ENCODE measurements at regions not wholly inside any gene's neighbourhood (a gene's known extent, or its start where the extent isn't known, plus 50 kb on each side); places are given as distances from the start of the nearest gene placed in this dataset.

DNA sequence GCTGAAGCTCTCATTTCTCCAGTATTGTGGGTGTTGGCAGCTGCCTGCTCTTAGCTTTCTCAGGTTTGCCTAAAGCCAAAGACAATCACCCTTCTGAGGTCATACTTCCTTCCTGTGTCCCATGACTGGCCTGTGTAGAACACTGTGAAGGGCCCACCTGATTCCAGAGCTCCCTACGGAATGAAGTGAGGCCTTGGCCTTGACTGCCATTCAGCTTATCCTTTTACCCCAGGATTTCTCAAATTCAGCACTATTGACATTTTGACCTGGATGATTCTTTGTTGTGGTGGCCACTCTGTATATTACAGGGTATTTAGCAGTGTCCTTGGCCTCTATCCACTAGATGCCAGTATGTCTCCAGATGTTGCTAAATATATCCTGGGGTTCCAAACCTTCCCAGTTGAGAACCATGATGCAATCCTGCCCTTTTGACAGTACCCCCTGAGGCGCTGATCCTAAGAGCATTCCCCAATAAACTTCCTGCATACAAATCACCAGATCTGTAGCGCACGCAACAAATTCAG is 112.3 kb upstream of the KRR1 start (continued):
- peak; percentile 81 for TF ChIP-seq ZMYM4 (CRISPR knock-in tag; IDR thresholded peaks at IDR 0.05)
- TF ChIP-seq NR2F6 (IDR thresholded peaks at IDR 0.05), result peak; percentile 92
- TF ChIP-seq NR2F6 (CRISPR knock-in tag; IDR thresholded peaks at IDR 0.05), result peak; percentile 86
- peak; percentile 74; the same call in 1 of the 2 replicates for TF ChIP-seq ETV5 (CRISPR knock-in tag; IDR thresholded peaks at IDR 0.05; ENCODE audit: borderline replicate concordance)
- TF ChIP-seq ZNF335 (CRISPR knock-in tag; IDR thresholded peaks at IDR 0.05), result 0 out of 2 replicates have a peak, but pooled peaks have one; percentile 36
- TF ChIP-seq PHF8 (CRISPR knock-in tag; IDR thresholded peaks at IDR 0.05), result 0 out of 2 replicates have a peak, but pooled peaks have one; percentile 21
- TF ChIP-seq FOSL2 (CRISPR knock-in tag; IDR thresholded peaks at IDR 0.05), result peak; percentile 74
- TF ChIP-seq PAX8 (CRISPR knock-in tag; IDR thresholded peaks at IDR 0.05; ENCODE audit: borderline replicate concordance), result no peak
- TF ChIP-seq NR2F2 (IDR thresholded peaks at IDR 0.05; ENCODE audit: borderline replicate concordance, low read depth), result peak; percentile 83
- TF ChIP-seq MEF2D (CRISPR knock-in tag; IDR thresholded peaks at IDR 0.05), result peak; percentile 96
- TF ChIP-seq FOXO1 (CRISPR knock-in tag; IDR thresholded peaks at IDR 0.05), result peak; percentile 78
- peak; percentile 78 for TF ChIP-seq FOXA3 (CRISPR knock-in tag; IDR thresholded peaks at IDR 0.05)
- peak; percentile 91 for TF ChIP-seq RARA (CRISPR knock-in tag; IDR thresholded peaks at IDR 0.05)
- TF ChIP-seq, protein P1, sequence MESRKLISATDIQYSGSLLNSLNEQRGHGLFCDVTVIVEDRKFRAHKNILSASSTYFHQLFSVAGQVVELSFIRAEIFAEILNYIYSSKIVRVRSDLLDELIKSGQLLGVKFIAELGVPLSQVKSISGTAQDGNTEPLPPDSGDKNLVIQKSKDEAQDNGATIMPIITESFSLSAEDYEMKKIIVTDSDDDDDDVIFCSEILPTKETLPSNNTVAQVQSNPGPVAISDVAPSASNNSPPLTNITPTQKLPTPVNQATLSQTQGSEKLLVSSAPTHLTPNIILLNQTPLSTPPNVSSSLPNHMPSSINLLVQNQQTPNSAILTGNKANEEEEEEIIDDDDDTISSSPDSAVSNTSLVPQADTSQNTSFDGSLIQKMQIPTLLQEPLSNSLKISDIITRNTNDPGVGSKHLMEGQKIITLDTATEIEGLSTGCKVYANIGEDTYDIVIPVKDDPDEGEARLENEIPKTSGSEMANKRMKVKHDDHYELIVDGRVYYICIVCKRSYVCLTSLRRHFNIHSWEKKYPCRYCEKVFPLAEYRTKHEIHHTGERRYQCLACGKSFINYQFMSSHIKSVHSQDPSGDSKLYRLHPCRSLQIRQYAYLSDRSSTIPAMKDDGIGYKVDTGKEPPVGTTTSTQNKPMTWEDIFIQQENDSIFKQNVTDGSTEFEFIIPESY (CRISPR knock-in tag; IDR thresholded peaks at IDR 0.05), result 0 out of 2 replicates have a peak, but pooled peaks have one; percentile 18
- TF ChIP-seq BCL6 (CRISPR knock-in tag; IDR thresholded peaks at IDR 0.05), result peak; percentile 83
- peak; percentile 95 for TF ChIP-seq STAG1 (CRISPR knock-in tag; IDR thresholded peaks at IDR 0.05)
- 0 out of 2 replicates have a peak, but pooled peaks have one; percentile 54 for TF ChIP-seq ZNF34 (CRISPR knock-in tag; IDR thresholded peaks at IDR 0.05; ENCODE audit: borderline replicate concordance)
- TF ChIP-seq, protein P2, sequence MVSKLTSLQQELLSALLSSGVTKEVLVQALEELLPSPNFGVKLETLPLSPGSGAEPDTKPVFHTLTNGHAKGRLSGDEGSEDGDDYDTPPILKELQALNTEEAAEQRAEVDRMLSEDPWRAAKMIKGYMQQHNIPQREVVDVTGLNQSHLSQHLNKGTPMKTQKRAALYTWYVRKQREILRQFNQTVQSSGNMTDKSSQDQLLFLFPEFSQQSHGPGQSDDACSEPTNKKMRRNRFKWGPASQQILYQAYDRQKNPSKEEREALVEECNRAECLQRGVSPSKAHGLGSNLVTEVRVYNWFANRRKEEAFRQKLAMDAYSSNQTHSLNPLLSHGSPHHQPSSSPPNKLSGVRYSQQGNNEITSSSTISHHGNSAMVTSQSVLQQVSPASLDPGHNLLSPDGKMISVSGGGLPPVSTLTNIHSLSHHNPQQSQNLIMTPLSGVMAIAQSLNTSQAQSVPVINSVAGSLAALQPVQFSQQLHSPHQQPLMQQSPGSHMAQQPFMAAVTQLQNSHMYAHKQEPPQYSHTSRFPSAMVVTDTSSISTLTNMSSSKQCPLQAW (CRISPR knock-in tag; IDR thresholded peaks at IDR 0.05), result peak; percentile 68
- no peak for TF ChIP-seq ZNF672 (CRISPR knock-in tag; IDR thresholded peaks at IDR 0.05)
- TF ChIP-seq RXRB (CRISPR knock-in tag; IDR thresholded peaks at IDR 0.05; ENCODE audit: borderline replicate concordance), result peak; percentile 64
- TF ChIP-seq HOXD1 (CRISPR knock-in tag; IDR thresholded peaks at IDR 0.05), result no peak
- TF ChIP-seq ZKSCAN8 (CRISPR knock-in tag; IDR thresholded peaks at IDR 0.05; ENCODE audit: borderline replicate concordance), result no peak
- TF ChIP-seq MIER2 (CRISPR knock-in tag; IDR thresholded peaks at IDR 0.05), result peak; percentile 13; the same call in 1 of the 2 replicates
- TF ChIP-seq, protein P3, sequence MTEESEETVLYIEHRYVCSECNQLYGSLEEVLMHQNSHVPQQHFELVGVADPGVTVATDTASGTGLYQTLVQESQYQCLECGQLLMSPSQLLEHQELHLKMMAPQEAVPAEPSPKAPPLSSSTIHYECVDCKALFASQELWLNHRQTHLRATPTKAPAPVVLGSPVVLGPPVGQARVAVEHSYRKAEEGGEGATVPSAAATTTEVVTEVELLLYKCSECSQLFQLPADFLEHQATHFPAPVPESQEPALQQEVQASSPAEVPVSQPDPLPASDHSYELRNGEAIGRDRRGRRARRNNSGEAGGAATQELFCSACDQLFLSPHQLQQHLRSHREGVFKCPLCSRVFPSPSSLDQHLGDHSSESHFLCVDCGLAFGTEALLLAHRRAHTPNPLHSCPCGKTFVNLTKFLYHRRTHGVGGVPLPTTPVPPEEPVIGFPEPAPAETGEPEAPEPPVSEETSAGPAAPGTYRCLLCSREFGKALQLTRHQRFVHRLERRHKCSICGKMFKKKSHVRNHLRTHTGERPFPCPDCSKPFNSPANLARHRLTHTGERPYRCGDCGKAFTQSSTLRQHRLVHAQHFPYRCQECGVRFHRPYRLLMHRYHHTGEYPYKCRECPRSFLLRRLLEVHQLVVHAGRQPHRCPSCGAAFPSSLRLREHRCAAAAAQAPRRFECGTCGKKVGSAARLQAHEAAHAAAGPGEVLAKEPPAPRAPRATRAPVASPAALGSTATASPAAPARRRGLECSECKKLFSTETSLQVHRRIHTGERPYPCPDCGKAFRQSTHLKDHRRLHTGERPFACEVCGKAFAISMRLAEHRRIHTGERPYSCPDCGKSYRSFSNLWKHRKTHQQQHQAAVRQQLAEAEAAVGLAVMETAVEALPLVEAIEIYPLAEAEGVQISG (CRISPR knock-in tag; IDR thresholded peaks at IDR 0.05), result peak; percentile 29; the same call in 1 of the 2 replicates
- peak; percentile 74; the same call in 1 of the 2 replicates for TF ChIP-seq CBFB (CRISPR knock-in tag; IDR thresholded peaks at IDR 0.05)
- TF ChIP-seq MED1 (CRISPR knock-in tag; IDR thresholded peaks at IDR 0.05), result peak; percentile 71
- 0 out of 2 replicates have a peak, but pooled peaks have one; percentile 37 for TF ChIP-seq ZNF556 (CRISPR knock-in tag; IDR thresholded peaks at IDR 0.05; ENCODE audit: borderline replicate concordance)
